GM12891 (cell line): ENCODE measurements at regions not wholly inside any gene's neighbourhood (a gene's known extent, or its start where the extent isn't known, plus 50 kb on each side); places are given as distances from the start of the nearest gene placed in this dataset.
"Not testable (repeated sequence)": the region's sequence is repeated elsewhere in the genome, so short reads cannot be mapped to it uniquely, and the experiment has no call there.

ENCODE experiments used
- PAX5 ChIP-seq: IDR thresholded peaks from 2 replicates; pipeline ENCODE4 v1.6.1; 2011; ENCODE audit warnings: low read length, moderate library complexity, mild to moderate bottlenecking; ENCODE audit not compliant: insufficient read depth, severe bottlenecking
- POLR2A ChIP-seq: IDR thresholded peaks from 2 replicates; pipeline ENCODE4 v1.6.1; 2011; ENCODE audit warnings: low read depth, low read length, control low read depth
- POLR2AphosphoS5 ChIP-seq: IDR thresholded peaks from 2 replicates; pipeline ENCODE4 v1.6.1; 2011; ENCODE audit warnings: low read depth, low read length, control low read depth
- POU2F2 ChIP-seq: IDR thresholded peaks from 2 replicates; pipeline ENCODE4 v1.6.1; 2011; ENCODE audit warnings: low read depth, mild to moderate bottlenecking, control low read depth, low read length, moderate library complexity
- SPI1 ChIP-seq: IDR thresholded peaks from 2 replicates; pipeline ENCODE4 v1.6.1; 2011; ENCODE audit warnings: low read depth, low read length, control low read depth
- TAF1 ChIP-seq: IDR thresholded peaks from 2 replicates; pipeline ENCODE4 v1.6.1; 2011; ENCODE audit warnings: low read depth, low read length, control low read depth

DNA sequence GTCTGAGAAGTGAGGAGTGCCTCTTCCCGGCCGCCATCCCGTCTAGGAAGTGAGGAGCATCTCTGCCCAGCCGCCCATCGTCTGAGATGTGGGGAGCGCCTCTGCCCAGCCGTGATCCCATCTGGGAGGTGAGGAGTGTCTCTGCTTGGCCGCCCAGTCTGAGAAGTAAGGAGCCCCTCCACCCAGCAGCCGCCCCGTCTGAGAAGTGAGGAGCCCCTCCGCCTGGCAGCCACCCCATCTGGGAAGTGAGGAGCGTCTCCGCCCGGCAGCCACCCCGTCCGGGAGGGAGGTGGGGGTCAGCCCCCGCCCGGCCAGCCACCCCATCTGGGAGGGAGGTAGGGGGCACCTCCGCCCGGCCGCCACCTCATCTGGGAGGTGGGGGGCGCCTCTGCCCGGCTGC lies 940.2 kb downstream of the PRIM2 start:
- TF ChIP-seq POLR2A, SPI1, POLR2AphosphoS5, TAF1, PAX5, POU2F2: not testable (repeated sequence)
